ENCODE measurements at regions not wholly inside any gene's neighbourhood (a gene's known extent, or its start where the extent isn't known, plus 50 kb on each side); places are given as distances from the start of the nearest gene placed in this dataset.

DNA sequence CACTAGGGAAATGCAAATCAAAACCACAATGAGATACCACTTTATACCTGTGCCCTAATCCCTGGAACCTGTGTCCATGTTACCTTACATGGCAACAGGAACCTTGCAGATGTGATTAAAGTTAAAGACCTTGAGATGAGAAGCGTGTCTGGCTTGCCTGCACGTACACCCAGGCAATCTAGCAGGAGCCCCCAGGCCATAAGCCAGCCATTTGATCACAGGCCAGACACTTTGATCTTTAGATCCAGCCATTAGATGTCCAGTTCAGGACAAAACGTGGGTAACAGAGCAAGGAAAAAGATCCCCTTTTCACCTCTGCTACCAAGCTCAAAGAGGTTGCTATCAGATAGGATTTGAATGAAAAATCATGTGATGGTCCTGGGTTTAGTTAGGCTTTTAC lies 378.8 kb downstream of the BUD13 start:
- H3K9me3 ChIP-seq, result peaks cover 4% of the 10 kb centered on the region
- intact Hi-C loops (cut with DNase I), result no loop called here
- TF ChIP-seq, protein P1, sequence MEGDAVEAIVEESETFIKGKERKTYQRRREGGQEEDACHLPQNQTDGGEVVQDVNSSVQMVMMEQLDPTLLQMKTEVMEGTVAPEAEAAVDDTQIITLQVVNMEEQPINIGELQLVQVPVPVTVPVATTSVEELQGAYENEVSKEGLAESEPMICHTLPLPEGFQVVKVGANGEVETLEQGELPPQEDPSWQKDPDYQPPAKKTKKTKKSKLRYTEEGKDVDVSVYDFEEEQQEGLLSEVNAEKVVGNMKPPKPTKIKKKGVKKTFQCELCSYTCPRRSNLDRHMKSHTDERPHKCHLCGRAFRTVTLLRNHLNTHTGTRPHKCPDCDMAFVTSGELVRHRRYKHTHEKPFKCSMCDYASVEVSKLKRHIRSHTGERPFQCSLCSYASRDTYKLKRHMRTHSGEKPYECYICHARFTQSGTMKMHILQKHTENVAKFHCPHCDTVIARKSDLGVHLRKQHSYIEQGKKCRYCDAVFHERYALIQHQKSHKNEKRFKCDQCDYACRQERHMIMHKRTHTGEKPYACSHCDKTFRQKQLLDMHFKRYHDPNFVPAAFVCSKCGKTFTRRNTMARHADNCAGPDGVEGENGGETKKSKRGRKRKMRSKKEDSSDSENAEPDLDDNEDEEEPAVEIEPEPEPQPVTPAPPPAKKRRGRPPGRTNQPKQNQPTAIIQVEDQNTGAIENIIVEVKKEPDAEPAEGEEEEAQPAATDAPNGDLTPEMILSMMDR (IDR thresholded peaks at IDR 0.05), result no peak
- H3K4me3 ChIP-seq, result no peak overlapping the region
- DNase-seq (no peak), ATAC-seq (no peak)
- H3K36me3 ChIP-seq (ENCODE audit: insufficient read depth in 1 of 2, low read depth in 1 of 2), result no peaks in the 10 kb centered on the region
- no peak overlapping the region for H3K27ac ChIP-seq
- no peaks in the 10 kb centered on the region for H3K4me1 ChIP-seq
- 10 to 19% (median 14%) methylated on average over 3 of the region's 3 CpGs for WGBS, 3 donors
- H3K27me3 ChIP-seq (ENCODE audit: insufficient read depth in 3 of 3, low read length in 2 of 3), result peaks cover 0 to 2% (median 0%) of the 10 kb centered on the region in 3 donors

DNA sequence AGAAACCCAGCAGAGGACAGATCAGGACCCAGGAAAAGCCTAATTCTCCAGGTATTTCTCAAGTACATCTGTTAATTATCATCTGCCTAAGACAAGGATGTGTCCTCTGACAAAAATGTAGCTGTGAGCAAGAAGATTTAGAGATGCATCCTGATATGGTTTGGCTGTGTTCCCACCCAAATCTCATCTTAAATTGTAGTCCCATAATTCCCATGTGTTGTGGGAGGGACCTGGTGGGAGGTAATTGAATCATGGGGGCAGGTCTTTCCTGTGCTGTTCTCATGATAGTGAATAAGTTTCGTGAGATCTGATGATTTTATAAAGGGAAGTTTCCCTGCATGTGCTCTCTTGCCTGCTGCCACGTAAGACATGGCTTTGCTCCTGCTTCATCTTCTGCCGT lies 381.8 kb downstream of the BUD13 start:
- intact Hi-C loops (cut with DNase I), result no loop called here

DNA sequence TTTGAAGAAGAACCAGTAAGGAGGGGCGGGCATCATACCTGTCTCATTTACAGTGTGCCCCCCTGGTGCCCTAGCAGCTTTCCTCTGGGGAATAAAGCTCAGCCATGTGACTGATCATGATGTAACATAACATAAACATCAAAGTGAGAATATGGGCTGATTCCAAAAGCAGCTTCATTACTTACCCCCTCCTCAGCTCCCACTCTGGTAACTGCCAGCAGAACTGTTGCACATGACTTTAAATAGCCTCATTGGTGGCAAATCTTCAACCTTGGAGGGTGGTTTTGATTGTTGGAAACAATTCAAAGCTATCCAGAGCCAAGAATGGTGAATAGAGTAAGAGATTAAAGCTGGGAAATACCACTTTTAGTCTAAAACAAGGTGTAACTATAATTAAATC lies 384.6 kb downstream of the BUD13 start:
- Histone ChIP-seq H3K27me3 (ENCODE audit: insufficient read depth in 3 of 3, low read length in 2 of 3) (no peaks in the 10 kb centered on the region), H3K4me3 (no peak overlapping the region), H3K36me3 (ENCODE audit: insufficient read depth in 1 of 2, low read depth in 1 of 2) (no peaks in the 10 kb centered on the region), H3K4me1 (no peaks in the 10 kb centered on the region), H3K9me3 (peaks cover 3% of the 10 kb centered on the region), H3K27ac (no peak overlapping the region)
- WGBS, 3 donors, result 80 to 81% (median 80%) methylated on average over 1 of the region's 1 CpG
- intact Hi-C loops (cut with DNase I), result no loop called here
- no peak for DNase-seq
- TF ChIP-seq, protein P1 (IDR thresholded peaks at IDR 0.05), result no peak
- no peak for ATAC-seq

More for the DNA sequence above, 381.8 kb downstream of the BUD13 start:
- Histone ChIP-seq H3K9me3 (peaks cover 4% of the 10 kb centered on the region), H3K36me3 (ENCODE audit: insufficient read depth in 1 of 2, low read depth in 1 of 2) (no peaks in the 10 kb centered on the region), H3K4me3 (no peak overlapping the region), H3K27ac (no peak overlapping the region), H3K27me3 (ENCODE audit: insufficient read depth in 3 of 3, low read length in 2 of 3) (peaks cover 0 to 2% (median 0%) of the 10 kb centered on the region in 3 donors), H3K4me1 (no peaks in the 10 kb centered on the region)
- DNase-seq (no peak), ATAC-seq (no peak)
- TF ChIP-seq, protein P1 (IDR thresholded peaks at IDR 0.05), result no peak
- 60 to 67% (median 67%) methylated on average over 3 of the region's 3 CpGs for WGBS, 3 donors

DNA sequence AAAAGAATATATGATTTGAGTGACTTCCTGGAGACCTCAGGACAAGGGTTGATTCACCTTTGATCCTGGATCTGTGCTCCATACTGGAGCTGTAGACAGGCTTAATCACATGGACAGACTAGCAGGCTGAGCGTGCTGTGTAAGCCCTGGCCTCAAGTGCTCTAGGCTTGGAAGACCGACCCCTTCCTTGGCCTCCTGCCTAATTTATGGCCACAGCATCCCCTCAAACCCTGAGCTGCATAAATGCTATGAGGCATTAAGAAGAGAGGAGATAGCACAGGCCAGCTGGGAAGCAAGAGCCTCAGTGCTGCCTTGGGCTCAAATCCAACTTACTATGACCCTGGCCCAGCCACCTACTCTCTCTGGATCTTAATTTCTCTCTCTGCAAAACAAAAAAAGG lies 385.1 kb downstream of the BUD13 start:
- intact Hi-C loops (cut with DNase I), result no loop called here
- TF ChIP-seq, protein P1 (IDR thresholded peaks at IDR 0.05), result no peak
- no peaks in the 10 kb centered on the region for H3K27me3 ChIP-seq (ENCODE audit: insufficient read depth in 3 of 3, low read length in 2 of 3)
- no peak for DNase-seq
- no peaks in the 10 kb centered on the region for H3K4me1 ChIP-seq
- no peaks in the 10 kb centered on the region for H3K9me3 ChIP-seq
- H3K4me3 ChIP-seq, result no peak overlapping the region
- H3K27ac ChIP-seq, result no peak overlapping the region
- H3K36me3 ChIP-seq (ENCODE audit: insufficient read depth in 1 of 2, low read depth in 1 of 2), result no peaks in the 10 kb centered on the region
- WGBS, 3 donors, result 23 to 29% (median 28%) methylated on average over 2 of the region's 2 CpGs
- no peak for ATAC-seq

DNA sequence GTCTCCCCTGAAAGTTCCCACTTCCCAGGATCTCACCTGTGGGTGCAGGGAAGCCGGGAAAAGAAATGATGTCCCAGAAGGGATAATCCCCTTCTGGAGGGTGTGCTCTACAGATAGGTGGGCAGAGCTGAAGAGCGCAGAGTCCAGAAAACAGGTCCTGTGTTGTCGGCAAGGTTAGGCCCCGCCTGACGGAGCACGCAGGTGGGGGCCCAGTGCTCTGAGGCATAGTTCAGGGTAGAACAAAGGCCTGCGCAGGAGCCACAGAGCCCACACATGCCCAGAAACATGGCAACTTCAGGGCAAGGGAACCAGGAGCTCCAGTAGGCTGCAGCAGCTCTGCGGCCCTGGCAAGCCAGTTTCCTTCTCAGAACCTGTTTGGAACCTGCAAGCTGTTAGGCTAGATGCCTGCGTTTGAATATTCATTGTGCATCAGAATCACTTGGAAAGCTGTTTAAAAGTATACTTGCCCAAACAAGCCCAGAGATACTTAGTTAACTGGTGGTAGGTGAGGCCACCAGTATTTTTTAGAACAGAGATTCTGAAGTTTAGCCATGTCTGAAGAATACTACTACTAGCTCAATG lies 386.6 kb downstream of the BUD13 start:
- WGBS, 3 donors, result 91 to 94% (median 93%) methylated on average over 9 of the region's 9 CpGs
- Histone ChIP-seq H3K4me3 (no peak overlapping the region), H3K9me3 (no peaks in the 10 kb centered on the region), H3K27ac (no peak overlapping the region), H3K4me1 (no peaks in the 10 kb centered on the region), H3K27me3 (ENCODE audit: insufficient read depth in 3 of 3, low read length in 2 of 3) (peaks cover 0 to 3% (median 0%) of the 10 kb centered on the region in 3 donors), H3K36me3 (ENCODE audit: insufficient read depth in 1 of 2, low read depth in 1 of 2) (no peaks in the 10 kb centered on the region)
- ATAC-seq (no peak), DNase-seq (no peak)
- intact Hi-C loops (cut with DNase I), result no loop called here
- TF ChIP-seq, protein P1 (IDR thresholded peaks at IDR 0.05), result no peak
